Liver (tissue), 8 donors: ENCODE measurements at regions not wholly inside any gene's neighbourhood (a gene's known extent, or its start where the extent isn't known, plus 50 kb on each side); places are given as distances from the start of the nearest gene placed in this dataset.

Experiments
- DNase-seq: peaks from one replicate; pipeline ENCODE4 v3.0.0-alpha.2; 2017; ENCODE audit warnings: low spot score
- H3K27ac ChIP-seq, 2 donors: one replicate each; pipeline ENCODE4 v1.7.0; 2013; ENCODE audit warnings: inconsistent platforms in 2 of 2, low read length in 2 of 2, control low read depth in 1 of 2, low read depth in 1 of 2, mild to moderate bottlenecking in 1 of 2
- H3K27me3 ChIP-seq, 4 donors: one replicate each; pipeline versions ENCODE4 v1.6.1 to v1.7.0; 2013; ENCODE audit warnings: low read length in 3 of 4, inconsistent platforms in 1 of 4, mild to moderate bottlenecking in 1 of 4, moderate library complexity in 1 of 4; ENCODE audit not compliant: control insufficient read depth in 4 of 4, insufficient read depth in 4 of 4
- H3K36me3 ChIP-seq, 4 donors: one replicate each; pipeline versions ENCODE4 v1.6.1 to v1.7.0; 2013; ENCODE audit warnings: low read length in 3 of 4, mild to moderate bottlenecking in 3 of 4, low read depth in 1 of 4, moderate library complexity in 1 of 4; ENCODE audit not compliant: control insufficient read depth in 4 of 4, insufficient read depth in 3 of 4
- H3K4me1 ChIP-seq, 4 donors: one replicate each; pipeline versions ENCODE4 v1.6.1 to v1.7.0; 2013; ENCODE audit warnings: low read length in 3 of 4, mild to moderate bottlenecking in 3 of 4, moderate library complexity in 1 of 4; ENCODE audit not compliant: control insufficient read depth in 4 of 4, insufficient read depth in 4 of 4
- H3K4me3 ChIP-seq, 3 donors: one replicate each; pipeline versions ENCODE4 v1.6.1 to v1.7.0; 2013; ENCODE audit warnings: low read length in 3 of 3, control low read depth in 1 of 3, low read depth in 1 of 3, mild to moderate bottlenecking in 1 of 3
- H3K9ac ChIP-seq, 2 donors: one replicate each; pipeline ENCODE4 v1.7.0; 2013; ENCODE audit warnings: low read length in 2 of 2, mild to moderate bottlenecking in 2 of 2, moderate library complexity in 2 of 2, control low read depth in 1 of 2, low read depth in 1 of 2
- H3K9me3 ChIP-seq, 4 donors: one replicate each; pipeline versions ENCODE4 v1.6.1 to v1.7.0; 2013; ENCODE audit warnings: low read length in 3 of 4; ENCODE audit not compliant: control insufficient read depth in 4 of 4
- EGR1 ChIP-seq, 2 donors: IDR thresholded peaks; 2 replicates each; pipeline ENCODE4 v1.6.1; 2016 to 2018; ENCODE audit warnings: antibody characterized with exemption in 2 of 2, low read depth in 2 of 2
- FOXA1 ChIP-seq: IDR thresholded peaks from 2 replicates; pipeline ENCODE4 v1.6.1; 2016; ENCODE audit warnings: antibody characterized with exemption
- FOXA2 ChIP-seq: IDR thresholded peaks from 2 replicates; pipeline ENCODE4 v1.6.1; 2016; ENCODE audit warnings: antibody characterized with exemption
- GABPA ChIP-seq, 2 donors: IDR thresholded peaks in 1 of 2; conservative IDR thresholded peaks in 1 of 2; 2 replicates each; pipeline ENCODE4 v1.6.1; 2016; ENCODE audit warnings: antibody characterized with exemption in 2 of 2, mild to moderate bottlenecking in 1 of 2, moderate library complexity in 1 of 2
- HNF4A ChIP-seq, 2 donors: conservative IDR thresholded peaks; 2 replicates each; pipeline ENCODE4 v1.6.1; 2016; ENCODE audit warnings: antibody characterized with exemption in 2 of 2, mild to moderate bottlenecking in 2 of 2
- HNF4G ChIP-seq: IDR thresholded peaks from 2 replicates; pipeline ENCODE4 v1.6.1; 2016; ENCODE audit warnings: antibody characterized with exemption
- JUND ChIP-seq, 2 donors: IDR thresholded peaks; 2 replicates each; pipeline ENCODE4 v1.6.1; 2016; ENCODE audit warnings: antibody characterized with exemption in 2 of 2
- NR2F2 ChIP-seq: IDR thresholded peaks from 2 replicates; pipeline ENCODE4 v1.6.1; 2016; ENCODE audit warnings: antibody characterized with exemption
- RAD21 ChIP-seq, 2 donors: IDR thresholded peaks; 2 replicates each; pipeline ENCODE4 v1.6.1; 2016; ENCODE audit warnings: antibody characterized with exemption in 2 of 2, mild to moderate bottlenecking in 2 of 2
- RXRA ChIP-seq, 2 donors: IDR thresholded peaks; 2 replicates each; pipeline ENCODE4 v1.6.1; 2017 to 2018; ENCODE audit warnings: antibody characterized with exemption in 2 of 2, mild to moderate bottlenecking in 1 of 2
- SP1 ChIP-seq: IDR thresholded peaks from 2 replicates; pipeline ENCODE4 v1.6.1; 2018; ENCODE audit warnings: antibody characterized with exemption, mild to moderate bottlenecking
- TAF1 ChIP-seq: conservative IDR thresholded peaks from 2 replicates; pipeline ENCODE4 v1.6.1; 2016; ENCODE audit warnings: antibody characterized with exemption, mild to moderate bottlenecking
- YY1 ChIP-seq: IDR thresholded peaks from 2 replicates; pipeline ENCODE4 v1.6.1; 2016; ENCODE audit warnings: antibody characterized with exemption, mild to moderate bottlenecking
- WGBS: extraction: QIAGEN DNeasy Blood & Tissue Kit; methylation state at CpG from one replicate; pipeline ENCODE4 v1.1.7; 2013; 5-methylcytosine and 5-hydroxymethylcytosine counted together
- TF ChIP-seq, protein P1 (sequence below): IDR thresholded peaks from 2 replicates; pipeline ENCODE4 v1.6.1; 2016; ENCODE audit warnings: antibody characterized with exemption
- TF ChIP-seq, protein P2 (sequence below): IDR thresholded peaks from 2 replicates; pipeline ENCODE4 v1.6.1; 2016; ENCODE audit warnings: antibody characterized with exemption
- TF ChIP-seq, protein P3 (sequence below): fragments of 150-350 bp; IDR thresholded peaks from 2 replicates; pipeline ENCODE4 v1.5.1; 2017; ENCODE audit warnings: improper control_type of control experiment, low read depth, low read length; ENCODE audit not compliant: missing input control
- TF ChIP-seq, protein P4 (sequence below): IDR thresholded peaks from 2 replicates; pipeline ENCODE4 v1.6.1; 2016; ENCODE audit warnings: antibody characterized with exemption
- TF ChIP-seq, protein P5 (sequence below): IDR thresholded peaks from 2 replicates; pipeline ENCODE4 v1.6.1; 2016; ENCODE audit warnings: antibody characterized with exemption, mild to moderate bottlenecking
- donor health status: healthy.
- donor health status: healthy.
- donor health status: healthy.
- donor health status: healthy.
- donor health status: healthy.

DNA sequence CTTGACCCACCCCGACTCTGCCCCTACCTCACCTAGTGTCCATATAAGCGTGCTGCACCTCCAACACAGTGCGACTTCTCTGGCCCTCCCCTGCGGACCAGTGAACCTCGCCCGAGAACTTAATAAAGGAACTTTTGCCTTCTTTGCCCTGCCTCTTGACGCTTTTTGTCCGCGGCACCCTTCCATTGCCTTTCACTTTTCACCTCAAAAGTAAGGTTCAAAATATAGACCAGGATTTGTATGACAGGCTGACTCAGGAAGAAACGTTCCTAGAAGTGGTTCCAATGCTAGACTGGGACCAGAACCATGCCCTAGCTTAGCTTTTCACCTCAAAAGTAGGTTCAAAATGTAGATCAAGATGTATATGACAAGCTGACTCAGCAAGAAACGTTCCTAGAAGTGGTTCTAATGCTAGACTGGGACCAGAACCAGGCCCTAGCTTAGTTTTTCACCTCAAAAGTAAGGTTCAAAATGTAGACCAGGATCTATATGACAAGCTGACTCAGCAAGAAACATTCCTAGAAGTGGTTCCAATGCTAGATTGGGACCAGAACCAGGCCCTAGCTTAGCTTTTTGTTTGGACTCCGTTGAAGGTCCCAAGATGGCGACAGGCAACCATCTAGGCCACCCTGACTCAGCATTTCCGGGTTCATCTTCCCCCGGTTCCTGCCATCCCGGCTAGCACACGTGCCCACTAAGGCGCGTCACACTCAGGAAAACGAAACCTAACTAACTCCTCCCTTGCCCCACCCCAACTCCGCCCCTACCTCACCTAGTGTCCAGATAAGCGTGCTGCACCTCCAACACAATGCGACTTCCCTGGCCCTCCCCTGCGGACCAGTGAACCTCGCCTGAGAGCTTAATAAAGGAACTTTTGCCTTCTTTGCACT lies 51.0 kb upstream of the TMEM97 start (continued):
- TF ChIP-seq, protein P1, sequence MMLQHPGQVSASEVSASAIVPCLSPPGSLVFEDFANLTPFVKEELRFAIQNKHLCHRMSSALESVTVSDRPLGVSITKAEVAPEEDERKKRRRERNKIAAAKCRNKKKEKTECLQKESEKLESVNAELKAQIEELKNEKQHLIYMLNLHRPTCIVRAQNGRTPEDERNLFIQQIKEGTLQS = no peak
- no peak for TF ChIP-seq RAD21 (IDR thresholded peaks at IDR 0.05)
- TF ChIP-seq SP1 = no peak
- TF ChIP-seq HNF4G = no peak
- TF ChIP-seq, protein P2, sequence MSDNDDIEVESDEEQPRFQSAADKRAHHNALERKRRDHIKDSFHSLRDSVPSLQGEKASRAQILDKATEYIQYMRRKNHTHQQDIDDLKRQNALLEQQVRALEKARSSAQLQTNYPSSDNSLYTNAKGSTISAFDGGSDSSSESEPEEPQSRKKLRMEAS = no peak
- no peak for TF ChIP-seq FOXA2

DNA sequence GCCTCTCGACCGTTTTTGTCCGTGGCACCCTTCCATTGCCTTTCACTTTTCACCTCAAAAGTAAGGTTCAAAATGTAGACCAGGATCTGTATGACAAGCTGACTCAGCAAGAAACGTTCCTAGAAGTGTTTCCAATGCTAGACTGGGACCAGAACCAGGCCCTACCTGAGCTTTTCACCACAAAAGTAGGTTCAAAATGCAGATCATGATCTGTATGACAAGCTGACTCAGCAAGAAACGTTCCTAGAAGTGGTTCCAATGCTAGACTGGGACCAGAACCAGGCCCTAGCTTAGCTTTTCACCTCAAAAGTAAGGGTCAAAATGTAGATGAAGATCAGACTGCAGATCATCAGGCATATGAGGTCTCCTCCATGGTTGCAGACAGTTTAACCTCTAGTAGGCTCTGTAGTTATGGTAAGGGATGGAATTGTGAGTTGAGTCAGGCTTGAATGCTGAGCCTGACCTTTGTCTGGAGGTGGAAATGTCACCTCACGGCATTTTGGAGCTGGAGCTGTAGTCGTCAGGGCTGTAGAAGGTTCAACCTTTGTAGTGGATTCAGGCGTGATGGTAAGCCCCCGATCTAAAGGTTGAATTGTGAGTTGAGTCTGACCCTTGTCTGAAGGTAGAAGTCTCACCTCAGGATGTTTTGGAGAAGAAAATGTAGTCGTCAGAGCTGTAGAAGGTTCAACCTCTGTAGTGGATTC lies 50.2 kb upstream of the TMEM97 start:
- no peak for DNase-seq
- TF ChIP-seq RXRA (IDR thresholded peaks at IDR 0.05) (no peak), FOXA2 (no peak), NR2F2 (no peak), HNF4G (no peak), GABPA (IDR thresholded peaks at IDR 0.05 in 1 of 2, conservative IDR thresholded peaks at IDR 0.05 in 1 of 2) (no peak), YY1 (no peak), HNF4A (conservative IDR thresholded peaks at IDR 0.05) (no peak), EGR1 (IDR thresholded peaks at IDR 0.05; ENCODE audit: low read depth in 2 of 2) (no peak), JUND (IDR thresholded peaks at IDR 0.05) (no peak), FOXA1 (no peak), TAF1 (no peak), RAD21 (IDR thresholded peaks at IDR 0.05) (no peak), SP1 (no peak)
- TF ChIP-seq, protein P3, sequence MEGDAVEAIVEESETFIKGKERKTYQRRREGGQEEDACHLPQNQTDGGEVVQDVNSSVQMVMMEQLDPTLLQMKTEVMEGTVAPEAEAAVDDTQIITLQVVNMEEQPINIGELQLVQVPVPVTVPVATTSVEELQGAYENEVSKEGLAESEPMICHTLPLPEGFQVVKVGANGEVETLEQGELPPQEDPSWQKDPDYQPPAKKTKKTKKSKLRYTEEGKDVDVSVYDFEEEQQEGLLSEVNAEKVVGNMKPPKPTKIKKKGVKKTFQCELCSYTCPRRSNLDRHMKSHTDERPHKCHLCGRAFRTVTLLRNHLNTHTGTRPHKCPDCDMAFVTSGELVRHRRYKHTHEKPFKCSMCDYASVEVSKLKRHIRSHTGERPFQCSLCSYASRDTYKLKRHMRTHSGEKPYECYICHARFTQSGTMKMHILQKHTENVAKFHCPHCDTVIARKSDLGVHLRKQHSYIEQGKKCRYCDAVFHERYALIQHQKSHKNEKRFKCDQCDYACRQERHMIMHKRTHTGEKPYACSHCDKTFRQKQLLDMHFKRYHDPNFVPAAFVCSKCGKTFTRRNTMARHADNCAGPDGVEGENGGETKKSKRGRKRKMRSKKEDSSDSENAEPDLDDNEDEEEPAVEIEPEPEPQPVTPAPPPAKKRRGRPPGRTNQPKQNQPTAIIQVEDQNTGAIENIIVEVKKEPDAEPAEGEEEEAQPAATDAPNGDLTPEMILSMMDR = no peak
- TF ChIP-seq, protein P4, sequence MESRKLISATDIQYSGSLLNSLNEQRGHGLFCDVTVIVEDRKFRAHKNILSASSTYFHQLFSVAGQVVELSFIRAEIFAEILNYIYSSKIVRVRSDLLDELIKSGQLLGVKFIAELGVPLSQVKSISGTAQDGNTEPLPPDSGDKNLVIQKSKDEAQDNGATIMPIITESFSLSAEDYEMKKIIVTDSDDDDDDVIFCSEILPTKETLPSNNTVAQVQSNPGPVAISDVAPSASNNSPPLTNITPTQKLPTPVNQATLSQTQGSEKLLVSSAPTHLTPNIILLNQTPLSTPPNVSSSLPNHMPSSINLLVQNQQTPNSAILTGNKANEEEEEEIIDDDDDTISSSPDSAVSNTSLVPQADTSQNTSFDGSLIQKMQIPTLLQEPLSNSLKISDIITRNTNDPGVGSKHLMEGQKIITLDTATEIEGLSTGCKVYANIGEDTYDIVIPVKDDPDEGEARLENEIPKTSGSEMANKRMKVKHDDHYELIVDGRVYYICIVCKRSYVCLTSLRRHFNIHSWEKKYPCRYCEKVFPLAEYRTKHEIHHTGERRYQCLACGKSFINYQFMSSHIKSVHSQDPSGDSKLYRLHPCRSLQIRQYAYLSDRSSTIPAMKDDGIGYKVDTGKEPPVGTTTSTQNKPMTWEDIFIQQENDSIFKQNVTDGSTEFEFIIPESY = no peak
- TF ChIP-seq, protein P1 = no peak
- TF ChIP-seq, protein P5, sequence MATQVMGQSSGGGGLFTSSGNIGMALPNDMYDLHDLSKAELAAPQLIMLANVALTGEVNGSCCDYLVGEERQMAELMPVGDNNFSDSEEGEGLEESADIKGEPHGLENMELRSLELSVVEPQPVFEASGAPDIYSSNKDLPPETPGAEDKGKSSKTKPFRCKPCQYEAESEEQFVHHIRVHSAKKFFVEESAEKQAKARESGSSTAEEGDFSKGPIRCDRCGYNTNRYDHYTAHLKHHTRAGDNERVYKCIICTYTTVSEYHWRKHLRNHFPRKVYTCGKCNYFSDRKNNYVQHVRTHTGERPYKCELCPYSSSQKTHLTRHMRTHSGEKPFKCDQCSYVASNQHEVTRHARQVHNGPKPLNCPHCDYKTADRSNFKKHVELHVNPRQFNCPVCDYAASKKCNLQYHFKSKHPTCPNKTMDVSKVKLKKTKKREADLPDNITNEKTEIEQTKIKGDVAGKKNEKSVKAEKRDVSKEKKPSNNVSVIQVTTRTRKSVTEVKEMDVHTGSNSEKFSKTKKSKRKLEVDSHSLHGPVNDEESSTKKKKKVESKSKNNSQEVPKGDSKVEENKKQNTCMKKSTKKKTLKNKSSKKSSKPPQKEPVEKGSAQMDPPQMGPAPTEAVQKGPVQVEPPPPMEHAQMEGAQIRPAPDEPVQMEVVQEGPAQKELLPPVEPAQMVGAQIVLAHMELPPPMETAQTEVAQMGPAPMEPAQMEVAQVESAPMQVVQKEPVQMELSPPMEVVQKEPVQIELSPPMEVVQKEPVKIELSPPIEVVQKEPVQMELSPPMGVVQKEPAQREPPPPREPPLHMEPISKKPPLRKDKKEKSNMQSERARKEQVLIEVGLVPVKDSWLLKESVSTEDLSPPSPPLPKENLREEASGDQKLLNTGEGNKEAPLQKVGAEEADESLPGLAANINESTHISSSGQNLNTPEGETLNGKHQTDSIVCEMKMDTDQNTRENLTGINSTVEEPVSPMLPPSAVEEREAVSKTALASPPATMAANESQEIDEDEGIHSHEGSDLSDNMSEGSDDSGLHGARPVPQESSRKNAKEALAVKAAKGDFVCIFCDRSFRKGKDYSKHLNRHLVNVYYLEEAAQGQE = no peak
- TF ChIP-seq, protein P2 = no peak
- Histone ChIP-seq H3K4me1 (peaks cover 0 to 5% (median 0%) of the 10 kb centered on the region in 4 donors), H3K9ac (no peak overlapping the region), H3K27ac (no peak overlapping the region), H3K36me3 (no peaks in the 10 kb centered on the region), H3K4me3 (no peak overlapping the region), H3K27me3 (no peaks in the 10 kb centered on the region), H3K9me3 (no peaks in the 10 kb centered on the region)
- 78% methylated on average over 10 of the region's 10 CpGs for WGBS
